CD14-positive monocyte (primary cell): ENCODE measurements at regions not wholly inside any gene's neighbourhood (a gene's known extent, or its start where the extent isn't known, plus 50 kb on each side); places are given as distances from the start of the nearest gene placed in this dataset.

ENCODE experiments used
- DNase-seq, 3 donors: peaks; one replicate each; pipeline ENCODE4 v3.0.0-alpha.2; 2011 to 2022
- H2AFZ ChIP-seq: 2 replicates; pipeline ENCODE4 v1.6.0; 2012; ENCODE audit warnings: mild to moderate bottlenecking, low read depth, low read length, inconsistent platforms; ENCODE audit not compliant: insufficient read depth, poor library complexity, severe bottlenecking
- H3K27ac ChIP-seq, 2 donors: 1 replicate in 1 of 2; 2 replicates in 1 of 2; pipeline ENCODE4 v1.5.1; 2012 to 2013; ENCODE audit warnings: low read length in 2 of 2, control low read depth in 1 of 2, inconsistent platforms in 1 of 2, low read depth in 1 of 2, mild to moderate bottlenecking in 1 of 2
- H3K27me3 ChIP-seq, 2 donors: one replicate each; pipeline versions ENCODE4 v1.6.0 to v1.6.1; 2011 to 2013; ENCODE audit warnings: low read length in 2 of 2; ENCODE audit not compliant: control insufficient read depth in 2 of 2, insufficient read depth in 2 of 2
- H3K36me3 ChIP-seq, 2 donors: replicated peaks in 1 of 2; 1 replicate in 1 of 2; 2 replicates in 1 of 2; pipeline versions ENCODE4 v1.5.1 to v1.6.1; 2012 to 2013; ENCODE audit warnings: low read length in 2 of 2, control low read depth in 1 of 2, inconsistent platforms in 1 of 2, mild to moderate bottlenecking in 1 of 2; ENCODE audit not compliant: insufficient read depth in 2 of 2, control insufficient read depth in 1 of 2
- H3K4me1 ChIP-seq, 2 donors: 1 replicate in 1 of 2; 2 replicates in 1 of 2; pipeline versions ENCODE4 v1.5.1 to v1.6.1; 2012 to 2013; ENCODE audit warnings: low read length in 2 of 2, control low read depth in 1 of 2, inconsistent platforms in 1 of 2, mild to moderate bottlenecking in 1 of 2, moderate library complexity in 1 of 2; ENCODE audit not compliant: insufficient read depth in 2 of 2, control insufficient read depth in 1 of 2
- H3K4me2 ChIP-seq: replicated peaks from 2 replicates; pipeline ENCODE3; 2012; ENCODE audit warnings: low read length, moderate library complexity, mild to moderate bottlenecking; ENCODE audit not compliant: poor library complexity, severe bottlenecking; ENCODE audit errors: extremely low read depth
- H3K4me3 ChIP-seq, 3 experiments: fragments of 200-600 bp in 1 of 3; sonication (generic) in 1 of 3; replicated peaks in 1 of 3; 1 replicate in 2 of 3; 2 replicates in 1 of 3; pipeline ENCODE4 v1.5.1; 2011 to 2013; ENCODE audit warnings: low read length in 3 of 3, mild to moderate bottlenecking in 3 of 3, control low read depth in 2 of 3, low read depth in 2 of 3, inconsistent platforms in 1 of 3, moderate library complexity in 1 of 3
- H3K79me2 ChIP-seq: 2 replicates; pipeline ENCODE4 v1.6.0; 2012; ENCODE audit warnings: mild to moderate bottlenecking, control low read depth, inconsistent platforms, low read length, moderate library complexity; ENCODE audit not compliant: insufficient read depth
- H3K9ac ChIP-seq: 2 replicates; pipeline ENCODE4 v1.6.0; 2017; ENCODE audit warnings: low read length, mild to moderate bottlenecking; ENCODE audit not compliant: insufficient read depth, poor library complexity, severe bottlenecking
- H3K9me3 ChIP-seq, 2 donors: replicated peaks in 1 of 2; 1 replicate in 1 of 2; 2 replicates in 1 of 2; pipeline versions ENCODE4 v1.5.1 to v1.6.1; 2012 to 2013; ENCODE audit warnings: low read length in 2 of 2, control low read depth in 1 of 2; ENCODE audit not compliant: control insufficient read depth in 1 of 2, insufficient read depth in 1 of 2
- H4K20me1 ChIP-seq: 2 replicates; pipeline ENCODE4 v1.6.0; 2012; ENCODE audit warnings: mild to moderate bottlenecking, low read length, control low read depth, moderate library complexity; ENCODE audit not compliant: insufficient read depth
- H3K27ac Mint-ChIP-seq, 7 donors: one replicate each; pipeline ENCODE4 v1.8.0; 2020; ENCODE audit warnings: mild to moderate bottlenecking in 7 of 7, mixed read lengths in 7 of 7, moderate library complexity in 6 of 7, inconsistent platforms in 2 of 7
- H3K27me3 Mint-ChIP-seq, 3 donors: one replicate each; pipeline ENCODE4 v1.8.0; 2021 to 2022; ENCODE audit warnings: low read depth in 3 of 3, mild to moderate bottlenecking in 3 of 3, mixed read lengths in 3 of 3, moderate library complexity in 3 of 3, inconsistent platforms in 1 of 3
- H3K36me3 Mint-ChIP-seq, 2 donors: one replicate each; pipeline ENCODE4 v1.8.0; 2020; ENCODE audit warnings: mixed read lengths in 2 of 2, inconsistent platforms in 1 of 2, mild to moderate bottlenecking in 1 of 2
- H3K4me1 Mint-ChIP-seq: one replicate; pipeline ENCODE4 v1.8.0; 2020; ENCODE audit warnings: mild to moderate bottlenecking, mixed read lengths
- H3K4me3 Mint-ChIP-seq, 2 donors: one replicate each; pipeline ENCODE4 v1.8.0; 2020; ENCODE audit warnings: mild to moderate bottlenecking in 2 of 2, mixed read lengths in 2 of 2, moderate library complexity in 1 of 2
- H3K9me3 Mint-ChIP-seq, 7 donors: one replicate each; pipeline ENCODE4 v1.8.0; 2020 to 2022; ENCODE audit warnings: mixed read lengths in 7 of 7, mild to moderate bottlenecking in 6 of 7, moderate library complexity in 6 of 7, inconsistent platforms in 2 of 7
- WGBS: methylation state at CpG from one replicate; pipeline ENCODE4 v1.1.5; 2013; ENCODE audit warnings: missing lambda C conversion rate; ENCODE audit not compliant: insufficient coverage; 5-methylcytosine and 5-hydroxymethylcytosine counted together
- intact Hi-C, 2 donors: fragments of 100-400 bp; cut with micrococcal nuclease; formaldehyde crosslinking; loops; one replicate each; pipeline versions ENCODE4 v1.15.0 to v1.15.1; 2023
- TF ChIP-seq, protein P1 (sequence below): fragments of 200-600 bp; IDR thresholded peaks from one replicate; pipeline ENCODE4 v1.8.0; 2022; ENCODE audit warnings: antibody characterized with exemption, mild to moderate bottlenecking

DNA sequence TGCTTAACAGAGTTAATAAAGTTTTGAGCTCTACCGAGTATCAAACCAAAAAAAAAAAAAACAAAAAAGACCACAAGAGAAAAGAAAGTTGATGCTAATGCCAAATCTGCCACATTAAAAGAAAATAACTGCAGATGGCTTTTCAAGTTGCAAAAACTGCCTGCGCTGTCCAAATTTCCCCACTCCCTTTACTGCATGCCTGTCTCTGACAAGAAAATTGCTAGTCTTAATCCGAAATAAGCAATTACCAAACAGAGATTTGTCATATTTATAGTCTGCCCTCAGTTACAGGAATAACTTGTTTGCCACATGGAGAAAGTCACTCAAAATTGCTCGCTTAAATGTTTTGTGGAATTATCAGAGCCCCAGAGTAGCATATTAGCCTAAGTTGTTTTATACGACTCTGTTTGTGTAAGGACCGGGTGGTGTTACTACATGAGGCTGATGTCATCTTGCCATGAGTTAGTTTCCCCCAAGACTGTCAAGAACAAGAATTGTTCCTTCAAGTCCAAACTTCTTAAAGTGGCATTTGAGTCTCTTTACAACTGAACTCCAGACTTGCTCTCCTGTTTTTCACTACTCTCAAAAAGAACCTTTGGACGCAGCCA lies 160.9 kb downstream of the CEP120 start:
- H3K4me3 ChIP-seq: no peak overlapping the region
- H3K27ac ChIP-seq: no peak overlapping the region
- no peak overlapping the region for H3K4me3 Mint-ChIP-seq
- H3K27ac Mint-ChIP-seq: no peak overlapping the region
- H3K9me3 ChIP-seq: peaks cover 9 to 10% of the 10 kb centered on the region in 2 donors
- H2AFZ ChIP-seq: no peak overlapping the region
- H3K9ac ChIP-seq: no peak overlapping the region
- peaks cover 2 to 16% (median 5%) of the 10 kb centered on the region in 7 donors for H3K9me3 Mint-ChIP-seq
- H3K4me2 ChIP-seq: no peak overlapping the region
- WGBS: 79% methylated on average over 2 of the region's 7 CpGs
- no peaks in the 10 kb centered on the region for H3K79me2 ChIP-seq
- no peaks in the 10 kb centered on the region for H4K20me1 ChIP-seq
- no peak for DNase-seq
- no peaks in the 10 kb centered on the region for H3K36me3 Mint-ChIP-seq
- H3K4me1 ChIP-seq: no peaks in the 10 kb centered on the region
- TF ChIP-seq, protein P1, sequence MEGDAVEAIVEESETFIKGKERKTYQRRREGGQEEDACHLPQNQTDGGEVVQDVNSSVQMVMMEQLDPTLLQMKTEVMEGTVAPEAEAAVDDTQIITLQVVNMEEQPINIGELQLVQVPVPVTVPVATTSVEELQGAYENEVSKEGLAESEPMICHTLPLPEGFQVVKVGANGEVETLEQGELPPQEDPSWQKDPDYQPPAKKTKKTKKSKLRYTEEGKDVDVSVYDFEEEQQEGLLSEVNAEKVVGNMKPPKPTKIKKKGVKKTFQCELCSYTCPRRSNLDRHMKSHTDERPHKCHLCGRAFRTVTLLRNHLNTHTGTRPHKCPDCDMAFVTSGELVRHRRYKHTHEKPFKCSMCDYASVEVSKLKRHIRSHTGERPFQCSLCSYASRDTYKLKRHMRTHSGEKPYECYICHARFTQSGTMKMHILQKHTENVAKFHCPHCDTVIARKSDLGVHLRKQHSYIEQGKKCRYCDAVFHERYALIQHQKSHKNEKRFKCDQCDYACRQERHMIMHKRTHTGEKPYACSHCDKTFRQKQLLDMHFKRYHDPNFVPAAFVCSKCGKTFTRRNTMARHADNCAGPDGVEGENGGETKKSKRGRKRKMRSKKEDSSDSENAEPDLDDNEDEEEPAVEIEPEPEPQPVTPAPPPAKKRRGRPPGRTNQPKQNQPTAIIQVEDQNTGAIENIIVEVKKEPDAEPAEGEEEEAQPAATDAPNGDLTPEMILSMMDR: no peak
- H3K27me3 Mint-ChIP-seq: peaks cover 0 to 1% (median 0%) of the 10 kb centered on the region in 3 donors
- intact Hi-C loops: no loop called here
- H3K36me3 ChIP-seq: no peaks in the 10 kb centered on the region
- no peaks in the 10 kb centered on the region for H3K27me3 ChIP-seq
- no peaks in the 10 kb centered on the region for H3K4me1 Mint-ChIP-seq

DNA sequence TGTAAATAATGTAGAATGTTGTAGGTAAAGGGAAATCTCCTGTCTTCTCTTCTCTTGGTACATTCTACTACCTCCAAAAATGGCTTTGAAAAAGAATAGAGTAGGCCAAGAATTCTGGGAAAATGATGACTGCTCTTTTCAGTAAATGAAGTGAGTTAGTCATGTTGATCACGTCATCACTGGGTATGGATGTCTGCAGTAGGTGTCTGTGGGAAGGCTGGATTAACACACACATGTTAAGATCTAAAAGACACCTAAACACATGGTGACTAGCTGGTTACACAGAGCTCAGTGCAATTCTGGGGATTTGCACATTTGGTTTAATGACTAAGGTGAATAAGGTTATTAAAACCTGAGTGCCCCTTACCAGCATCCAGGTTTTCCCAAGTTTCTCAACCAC lies 161.5 kb downstream of the CEP120 start:
- H3K27me3 Mint-ChIP-seq: peaks cover 0 to 1% (median 0%) of the 10 kb centered on the region in 3 donors
- no peak overlapping the region for H3K4me3 Mint-ChIP-seq
- Histone ChIP-seq H3K36me3 (no peaks in the 10 kb centered on the region), H3K79me2 (no peaks in the 10 kb centered on the region), H3K27me3 (no peaks in the 10 kb centered on the region), H3K4me2 (no peak overlapping the region), H2AFZ (no peak overlapping the region), H3K27ac (no peak overlapping the region), H3K4me1 (no peaks in the 10 kb centered on the region), H3K9ac (no peak overlapping the region), H3K4me3 (no peak overlapping the region), H4K20me1 (no peaks in the 10 kb centered on the region), H3K9me3 (peaks cover 10% of the 10 kb centered on the region in 2 donors)
- WGBS: no CpG with 5 or more reads among the region's 1 CpG
- H3K4me1 Mint-ChIP-seq: no peaks in the 10 kb centered on the region
- intact Hi-C loops: no loop called here
- TF ChIP-seq, protein P1: no peak
- H3K9me3 Mint-ChIP-seq: peaks cover 4 to 19% (median 7%) of the 10 kb centered on the region in 7 donors
- no peak for DNase-seq
- no peak overlapping the region for H3K27ac Mint-ChIP-seq
- H3K36me3 Mint-ChIP-seq: no peaks in the 10 kb centered on the region
